HG02884 (cell line): ENCODE measurements at regions not wholly inside any gene's neighbourhood (a gene's known extent, or its start where the extent isn't known, plus 50 kb on each side); places are given as distances from the start of the nearest gene placed in this dataset.
"Not testable (repeated sequence)": the region's sequence is repeated elsewhere in the genome, so short reads cannot be mapped to it uniquely, and the experiment has no call there.

Experiments used
- ATAC-seq: cut with Tn5 transposase; IDR thresholded peaks from one replicate; pipeline ENCODE4 v1.9.1; 2021; ENCODE audit warnings: mild to moderate bottlenecking, moderate library complexity; ENCODE audit not compliant: unreplicated experiment

- no peak for ATAC-seq
Observed at GRCh38 chr3:181549266-181549665, 162.5 kb upstream of the SOX2 start.

DNA sequence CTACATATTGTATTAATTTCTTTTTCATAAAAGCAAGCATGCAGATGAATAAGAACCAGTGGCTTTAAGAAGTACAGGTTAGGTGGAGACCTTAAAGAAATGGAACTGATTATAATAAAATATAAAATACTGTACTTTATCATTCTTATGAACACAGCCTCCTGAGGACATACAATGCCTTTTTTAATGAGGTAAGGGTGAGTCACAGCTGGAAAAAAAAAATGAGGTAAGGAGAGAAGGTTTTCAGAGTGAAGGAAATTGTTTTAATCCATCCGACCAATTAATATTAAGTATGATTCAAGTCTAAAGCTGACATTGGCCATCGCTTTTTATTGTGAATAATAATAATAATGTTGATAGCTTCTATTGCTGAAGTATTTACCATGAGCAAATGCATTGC is 170.3 kb upstream of the SOX2 start:
- ATAC-seq: no peak

DNA sequence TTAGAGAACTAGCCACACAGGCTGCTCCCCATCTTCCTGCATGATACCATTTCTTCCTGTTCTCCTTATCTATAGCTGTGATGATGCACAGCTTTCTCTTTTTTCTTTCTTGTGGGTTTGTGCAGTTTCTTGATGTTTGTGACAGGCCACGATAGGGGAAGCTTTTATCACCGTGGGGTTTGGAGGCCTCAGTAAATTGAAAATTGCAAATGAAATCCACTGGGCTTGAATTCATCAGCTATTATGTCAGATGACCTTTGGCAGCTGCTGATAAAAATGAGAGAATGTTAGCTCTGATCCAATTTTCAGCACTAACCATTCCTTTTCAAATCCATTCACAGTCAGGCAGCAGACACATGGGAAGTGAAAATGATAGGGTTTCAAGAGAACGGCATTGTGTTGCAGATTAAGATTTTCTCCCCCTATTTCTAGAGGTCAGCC is 176.9 kb upstream of the SOX2 start:
- ATAC-seq: no peak

- no peak for ATAC-seq
Observed at GRCh38 chr3:181533811-181534210, 177.9 kb upstream of the SOX2 start.

- no peak for ATAC-seq
Observed at GRCh38 chr3:181530584-181530983, 181.1 kb upstream of the SOX2 start.

GRCh38 chr3:181521831-181522230 is 189.9 kb upstream of the SOX2 start:
- ATAC-seq: no peak

GRCh38 chr3:181518222-181518621 is 193.5 kb upstream of the SOX2 start:
- no peak for ATAC-seq

DNA sequence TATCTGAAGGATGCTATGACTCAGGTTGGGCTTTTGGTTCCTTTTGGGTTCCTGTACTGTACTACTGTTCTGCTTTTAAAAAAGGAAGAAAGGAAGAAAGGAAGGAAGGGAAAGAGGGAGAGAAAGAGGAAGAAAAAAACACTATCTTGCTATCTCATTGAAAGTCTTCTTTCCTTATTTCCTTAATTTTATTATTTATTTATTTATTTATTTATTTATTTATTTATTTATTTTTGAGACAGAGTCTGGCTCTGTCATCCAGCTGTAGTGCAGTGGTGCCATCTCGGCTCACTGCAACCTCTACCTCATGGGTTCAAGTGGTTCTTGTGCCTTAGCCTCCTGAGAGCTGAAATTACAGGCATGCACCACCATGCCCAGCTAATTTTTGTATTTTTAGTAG is 198.9 kb upstream of the SOX2 start:
- no peak for ATAC-seq

DNA sequence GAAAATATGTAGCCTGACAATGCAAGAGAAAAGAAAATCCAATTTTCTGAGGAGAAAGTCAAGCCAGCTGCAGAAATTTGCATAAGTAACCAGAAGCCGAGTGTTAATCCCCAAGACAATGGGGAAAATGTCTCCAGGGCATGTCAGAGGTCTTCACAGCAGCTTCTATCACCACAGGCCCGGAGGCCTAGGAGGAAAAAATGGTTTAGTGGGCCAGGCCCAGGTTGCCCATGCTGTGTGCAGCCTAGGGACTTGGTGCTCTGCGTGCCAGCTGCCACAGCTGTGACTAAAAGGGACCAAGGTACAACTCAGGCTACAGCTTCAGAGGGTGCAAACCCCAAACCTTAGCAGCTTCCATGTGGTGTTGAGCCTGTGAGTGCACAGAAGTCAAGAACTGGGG is 201.2 kb upstream of the SOX2 start:
- no peak for ATAC-seq

DNA sequence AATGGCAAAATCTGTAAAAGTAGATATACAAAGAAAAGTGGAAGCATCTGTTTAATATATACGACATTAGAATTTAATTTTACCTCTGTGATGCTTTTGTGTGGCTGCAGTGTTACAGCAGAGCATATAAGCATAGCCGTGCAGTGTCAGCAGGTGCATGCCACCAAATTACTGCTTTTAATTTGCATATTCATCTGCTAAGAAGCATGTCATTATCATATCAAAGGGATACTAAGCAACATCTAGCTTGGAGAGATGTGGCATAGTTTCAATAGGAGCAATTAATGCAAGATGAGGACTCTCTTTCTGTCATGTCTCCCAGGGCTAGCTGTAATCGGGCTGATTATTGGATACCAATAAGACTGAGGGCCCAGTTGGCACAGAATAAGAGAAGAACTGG is 214.4 kb upstream of the SOX2 start:
- no peak for ATAC-seq

- ATAC-seq: no peak
Observed at GRCh38 chr3:181493423-181493822, 218.3 kb upstream of the SOX2 start.

DNA sequence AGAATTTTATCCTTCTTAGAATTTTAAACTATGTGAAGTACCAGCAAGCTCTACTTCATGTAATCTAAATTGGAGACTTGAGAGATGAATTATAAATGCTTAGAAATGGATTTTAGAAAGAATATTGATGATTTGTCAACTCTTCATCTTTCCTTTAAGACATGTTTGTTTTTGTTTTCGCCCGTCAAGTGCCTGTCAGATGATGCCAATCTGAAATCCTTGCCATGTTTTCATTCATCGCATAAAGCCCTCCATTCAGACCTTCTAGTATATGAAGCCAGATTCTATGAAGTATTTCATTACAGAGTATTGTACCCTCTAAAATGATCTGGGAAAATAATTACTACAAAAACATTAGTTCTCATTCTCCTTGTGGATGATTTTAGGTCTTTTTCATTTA is 223.2 kb upstream of the SOX2 start:
- ATAC-seq: no peak

GRCh38 chr3:181487236-181487978 is 224.3 kb upstream of the SOX2 start:
- no peak for ATAC-seq

DNA sequence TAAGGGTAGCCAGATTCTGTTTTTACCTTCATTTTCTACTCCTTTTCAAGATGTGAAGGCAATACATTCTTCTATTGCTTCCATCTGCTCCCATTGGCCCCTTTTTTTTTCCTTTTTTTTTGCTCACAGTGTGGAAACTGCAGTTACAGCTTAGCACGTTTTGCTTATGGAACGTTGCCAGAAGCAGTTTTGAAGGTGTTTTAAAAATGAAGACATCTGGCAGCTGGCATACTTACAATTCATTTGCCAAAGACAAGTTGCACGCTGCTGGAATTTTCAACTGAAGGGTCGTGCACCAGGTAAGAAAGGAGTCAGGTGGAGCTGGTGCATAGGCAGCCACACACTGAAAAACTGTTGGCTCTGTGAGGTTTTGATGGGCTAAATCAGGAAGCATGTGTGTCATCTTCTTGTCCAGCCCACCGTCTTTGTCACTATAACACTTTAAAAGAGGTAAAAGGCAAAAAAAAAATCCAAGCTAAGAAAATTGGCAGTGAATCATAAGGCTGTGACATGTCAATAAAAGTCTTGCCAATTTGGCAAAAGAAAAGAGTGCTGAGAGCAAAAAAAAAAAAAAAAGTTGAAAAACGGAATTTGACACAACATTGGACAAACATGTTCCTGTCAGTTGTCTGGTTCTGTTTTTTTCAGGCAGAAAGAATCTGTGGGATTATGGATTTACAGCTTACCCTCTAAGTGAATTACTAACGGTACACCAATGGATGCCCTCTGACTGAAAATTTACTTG is 225.4 kb upstream of the SOX2 start:
- no peak for ATAC-seq

GRCh38 chr3:181484026-181484425 is 227.7 kb upstream of the SOX2 start:
- ATAC-seq: no peak

GRCh38 chr3:181475146-181475545 is 236.6 kb upstream of the SOX2 start:
- ATAC-seq: not testable (repeated sequence)

DNA sequence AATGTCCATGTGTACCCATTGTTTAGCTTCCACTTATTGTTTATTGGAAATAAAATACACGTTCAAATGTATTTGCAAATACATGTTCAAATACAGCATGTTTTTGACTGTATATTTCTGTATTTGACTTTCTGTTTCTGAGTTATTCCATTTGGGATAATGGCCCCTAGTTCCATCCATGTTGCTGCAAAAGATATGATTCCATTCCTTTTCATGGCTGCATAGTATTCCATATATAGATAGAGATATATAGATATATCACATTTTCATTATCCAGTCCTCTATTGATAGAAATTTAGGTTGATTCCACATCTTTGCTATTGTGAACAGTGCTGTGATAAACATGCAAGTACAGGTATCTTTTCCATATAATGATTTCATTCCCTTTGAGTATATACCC is 241.4 kb upstream of the SOX2 start:
- no peak for ATAC-seq

DNA sequence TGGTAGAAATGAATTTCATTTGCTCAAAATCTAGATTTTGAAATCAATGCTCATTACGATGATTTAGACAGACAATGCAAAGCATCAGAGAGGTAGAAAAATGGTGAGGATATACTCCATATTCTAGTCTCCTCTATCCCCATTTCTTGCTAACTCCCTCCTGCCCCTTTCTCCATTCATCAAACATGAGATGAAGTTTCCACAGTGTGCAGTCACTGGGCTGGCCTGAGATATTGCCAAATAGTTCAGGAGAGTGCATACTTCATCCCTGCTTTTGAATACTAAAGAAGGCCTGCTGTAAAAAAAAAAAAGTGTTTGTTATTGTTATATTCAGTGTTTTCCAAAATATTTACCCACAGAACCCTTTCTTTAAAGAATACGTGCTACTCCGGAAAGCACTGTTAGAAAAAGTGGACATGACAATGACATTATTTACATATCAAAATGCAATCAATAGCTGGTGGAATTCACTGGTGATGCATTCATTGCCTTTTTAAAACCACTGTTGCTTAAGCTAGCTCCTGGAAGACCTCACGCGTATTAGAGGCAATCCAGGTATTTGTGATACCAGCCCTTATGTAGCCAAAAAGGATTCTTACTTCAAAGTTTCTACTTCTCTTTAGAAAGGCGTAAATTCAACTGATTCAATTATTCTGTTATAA is 247.6 kb upstream of the SOX2 start:
- no peak for ATAC-seq

DNA sequence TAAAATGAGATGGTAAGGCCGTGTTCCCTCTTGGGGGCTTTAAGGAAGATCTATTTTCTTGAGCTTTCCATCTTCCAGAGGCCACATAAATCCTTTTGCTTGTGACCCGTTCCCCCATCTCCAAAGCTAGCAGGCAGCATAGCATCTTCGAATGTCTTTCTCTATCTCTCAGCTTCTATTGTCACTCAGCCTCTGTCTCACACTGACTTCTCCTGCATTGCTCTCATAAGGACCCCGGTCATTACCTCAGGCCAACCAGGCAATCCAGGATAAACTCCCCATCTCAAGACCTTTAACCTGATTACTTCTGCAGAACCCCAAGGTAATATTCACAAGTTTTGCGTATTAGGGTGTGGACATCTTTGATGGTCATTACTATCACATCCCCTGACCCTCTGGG is 250.3 kb upstream of the SOX2 start:
- ATAC-seq: no peak

GRCh38 chr3:181459516-181459915 is 252.2 kb upstream of the SOX2 start:
- no peak for ATAC-seq

GRCh38 chr3:181458857-181459256 is 252.9 kb upstream of the SOX2 start:
- ATAC-seq: no peak

- no peak for ATAC-seq
Observed at GRCh38 chr3:181457756-181458155, 254.0 kb upstream of the SOX2 start.
